Esophagus squamous epithelium (tissue), 4 donors: ENCODE measurements at regions not wholly inside any gene's neighbourhood (a gene's known extent, or its start where the extent isn't known, plus 50 kb on each side); places are given as distances from the start of the nearest gene placed in this dataset.

Source experiments
- CTCF ChIP-seq, 6 experiments: fragments of 450-650 bp in 4 of 6; fragments of 200-600 bp in 2 of 6; sonication (generic) in 2 of 6; IDR thresholded peaks; one replicate each; pipeline ENCODE4 v1.5.1; 2016 to 2019; ENCODE audit warnings: antibody characterized with exemption in 6 of 6, mild to moderate bottlenecking in 4 of 6, moderate library complexity in 4 of 6
- POLR2A ChIP-seq, 4 donors: fragments of 450-650 bp; IDR thresholded peaks; one replicate each; pipeline ENCODE4 v1.6.1; 2017; ENCODE audit warnings: antibody characterized with exemption in 4 of 4, mild to moderate bottlenecking in 4 of 4, moderate library complexity in 3 of 4

GRCh38 chr3:64870876-64871646 lies 183.3 kb upstream of the ADAMTS9 start:
- TF ChIP-seq CTCF (IDR thresholded peaks at IDR 0.05) (no peak), POLR2A (IDR thresholded peaks at IDR 0.05) (no peak)
